A549 (cell line): ENCODE measurements at regions not wholly inside any gene's neighbourhood (a gene's known extent, or its start where the extent isn't known, plus 50 kb on each side); places are given as distances from the start of the nearest gene placed in this dataset.

Source experiments
- ATAC-seq, 2 experiments: fragments of 200-7000 bp in 1 of 2; fragments of >200 bp in 1 of 2; cut with Nextera tagmentation in 1 of 2; cut with Tn5 transposase in 1 of 2; 3 replicates each; pipeline versions ENCODE4 v1.8.0 to v1.9.1; 2018 to 2020; ENCODE audit warnings: mild to moderate bottlenecking in 1 of 2, moderate library complexity in 1 of 2
- CTCF ChIA-PET: fragments of 300-600 bp; sonication (Branson Sonifier 250); formaldehyde crosslinking; extraction: SDS; loops from one replicate; lab custom pipeline; 2021; ENCODE audit warnings: antibody characterized with exemption, inconsistent platforms; lab: Yijun Ruan, JAX
- POLR2A ChIA-PET: fragments of 350-600 bp; formaldehyde crosslinking; extraction: SDS; loops from one replicate; lab custom pipeline; 2021; ENCODE audit warnings: antibody characterized with exemption, inconsistent platforms; lab: Yijun Ruan, JAX
- DNase-seq, 2 experiments: peaks; one replicate each; pipeline versions ENCODE4 v3.0.0 to v3.0.0-alpha.2; 2011 to 2016; ENCODE audit warnings: low read depth in 1 of 2, low spot score in 1 of 2
- FAIRE-seq: peaks from 2 replicates; lab custom pipeline; 2011; peaks lifted over from hg19 to GRCh38; lab: Jason Lieb, UNC
- H3K27ac ChIP-seq, 2 experiments: fragments of >200 bp; sonication (Bioruptor Twin); formaldehyde crosslinking; 3 replicates each; pipeline ENCODE4 v1.5.1; 2016 to 2017
- H3K4me1 ChIP-seq: fragments of >200 bp; sonication (Bioruptor Twin); formaldehyde crosslinking; 3 replicates; pipeline ENCODE4 v1.6.1; 2016
- H3K4me2 ChIP-seq: fragments of >200 bp; sonication (Bioruptor Twin); formaldehyde crosslinking; 3 replicates; pipeline ENCODE4 v1.6.1; 2016
- H3K4me3 ChIP-seq: fragments of >200 bp; sonication (Bioruptor Twin); formaldehyde crosslinking; 3 replicates; pipeline ENCODE4 v1.5.1; 2016
- H3K9me3 ChIP-seq: fragments of >200 bp; sonication (Bioruptor Twin); formaldehyde crosslinking; 3 replicates; pipeline ENCODE4 v1.6.1; 2016
- CBX2 ChIP-seq: fragments of 200-600 bp; sonication (generic); IDR thresholded peaks from 2 replicates; pipeline ENCODE4 v1.6.1; 2016; ENCODE audit warnings: low read depth, mild to moderate bottlenecking, borderline replicate concordance
- CHD4 ChIP-seq: fragments of 200-600 bp; sonication (generic); IDR thresholded peaks from 2 replicates; pipeline ENCODE4 v1.6.1; 2016; ENCODE audit warnings: antibody characterized with exemption, mild to moderate bottlenecking, borderline replicate concordance
- HDAC2 ChIP-seq: fragments of 200-600 bp; sonication (generic); IDR thresholded peaks from 2 replicates; pipeline ENCODE4 v1.6.1; 2016
- HEYL ChIP-seq: fragments of 250-450 bp; sonication (Bioruptor Pico); IDR thresholded peaks from 2 replicates; pipeline ENCODE4 v1.8.0; 2021; ENCODE audit warnings: mild to moderate bottlenecking, moderate library complexity
- HOXA7 ChIP-seq: fragments of 250-450 bp; sonication (Bioruptor Pico); IDR thresholded peaks from 2 replicates; pipeline ENCODE4 v1.5.0; 2020; ENCODE audit warnings: mild to moderate bottlenecking, moderate library complexity
- HOXB5 ChIP-seq: fragments of 250-450 bp; sonication (Bioruptor Pico); IDR thresholded peaks from 2 replicates; pipeline ENCODE4 v1.5.0; 2020; ENCODE audit warnings: mild to moderate bottlenecking, moderate library complexity
- JUN ChIP-seq, 2 experiments: fragments of >200 bp; sonication (Bioruptor Twin); formaldehyde crosslinking; IDR thresholded peaks; 2 replicates in 1 of 2; 3 replicates in 1 of 2; pipeline ENCODE4 v1.6.1; 2016 to 2017
- KDM1A ChIP-seq: fragments of 200-600 bp; sonication (generic); IDR thresholded peaks from 2 replicates; pipeline ENCODE4 v1.6.1; 2016; ENCODE audit warnings: low read depth, mild to moderate bottlenecking
- MAFK ChIP-seq: fragments of 450-650 bp; IDR thresholded peaks from 2 replicates; pipeline ENCODE4 v1.6.1; 2014; ENCODE audit not compliant: partially characterized antibody
- MAZ ChIP-seq: fragments of 150-350 bp; IDR thresholded peaks from 2 replicates; pipeline ENCODE4 v1.6.1; 2014; ENCODE audit warnings: antibody characterized with exemption, low read depth, low read length, borderline replicate concordance
- NFE2L2 ChIP-seq: fragments of 150-350 bp; conservative IDR thresholded peaks from 2 replicates; pipeline ENCODE4 v1.6.1; 2014; ENCODE audit warnings: low read length
- NR3C1 ChIP-seq: fragments of >200 bp; sonication (Bioruptor Twin); formaldehyde crosslinking; IDR thresholded peaks from 3 replicates; pipeline ENCODE4 v1.6.1; 2017
- PHF8 ChIP-seq: fragments of 200-600 bp; sonication (generic); IDR thresholded peaks from 2 replicates; pipeline ENCODE4 v1.6.1; 2016; ENCODE audit warnings: low read depth, mild to moderate bottlenecking, antibody characterized with exemption, moderate library complexity, borderline replicate concordance
- RARB ChIP-seq: fragments of 250-450 bp; sonication (Bioruptor Pico); IDR thresholded peaks from 2 replicates; pipeline ENCODE4 v1.8.0; 2021; ENCODE audit warnings: mild to moderate bottlenecking, moderate library complexity
- RFX5 ChIP-seq: fragments of 450-650 bp; IDR thresholded peaks from 2 replicates; pipeline ENCODE4 v1.7.1; 2014; ENCODE audit warnings: antibody characterized with exemption, mild to moderate bottlenecking, moderate library complexity
- ZC3H11A ChIP-seq: fragments of 450-650 bp; IDR thresholded peaks from 2 replicates; pipeline ENCODE4 v1.6.1; 2014; ENCODE audit warnings: antibody characterized with exemption, mild to moderate bottlenecking
- ZFP36 ChIP-seq: fragments of 450-650 bp; IDR thresholded peaks from 2 replicates; pipeline ENCODE4 v1.6.1; 2014; ENCODE audit warnings: borderline replicate concordance; ENCODE audit not compliant: partially characterized antibody
- ZSCAN20 ChIP-seq: fragments of 250-450 bp; sonication (Bioruptor Pico); IDR thresholded peaks from 2 replicates; pipeline ENCODE4 v1.8.0; 2022; ENCODE audit warnings: mild to moderate bottlenecking, moderate library complexity
- WGBS: methylation state at CpG from one replicate; pipeline ENCODE4 v1.1.6; 2017; ENCODE audit errors: missing lambda C conversion rate; 5-methylcytosine and 5-hydroxymethylcytosine counted together
- TF ChIP-seq, protein P1 (sequence below): fragments of 450-650 bp; IDR thresholded peaks from 2 replicates; pipeline ENCODE4 v1.6.1; 2014; ENCODE audit warnings: antibody characterized with exemption
- TF ChIP-seq, protein P2 (sequence below): IDR thresholded peaks from 2 replicates; pipeline ENCODE4 v1.6.1; 2012; ENCODE audit warnings: low read depth, borderline replicate concordance
- TF ChIP-seq, protein P3 (sequence below): IDR thresholded peaks from 2 replicates; pipeline ENCODE4 v1.6.1; 2012
- TF ChIP-seq, protein P4 (sequence below): fragments of >200 bp; sonication (Bioruptor Twin); formaldehyde crosslinking; IDR thresholded peaks from 3 replicates; pipeline ENCODE4 v1.6.1; 2016
- TF ChIP-seq, protein P5 (sequence below): fragments of 200-600 bp; sonication (generic); IDR thresholded peaks from 2 replicates; pipeline ENCODE4 v1.6.1; 2016; ENCODE audit warnings: antibody characterized with exemption, mild to moderate bottlenecking, moderate library complexity

DNA sequence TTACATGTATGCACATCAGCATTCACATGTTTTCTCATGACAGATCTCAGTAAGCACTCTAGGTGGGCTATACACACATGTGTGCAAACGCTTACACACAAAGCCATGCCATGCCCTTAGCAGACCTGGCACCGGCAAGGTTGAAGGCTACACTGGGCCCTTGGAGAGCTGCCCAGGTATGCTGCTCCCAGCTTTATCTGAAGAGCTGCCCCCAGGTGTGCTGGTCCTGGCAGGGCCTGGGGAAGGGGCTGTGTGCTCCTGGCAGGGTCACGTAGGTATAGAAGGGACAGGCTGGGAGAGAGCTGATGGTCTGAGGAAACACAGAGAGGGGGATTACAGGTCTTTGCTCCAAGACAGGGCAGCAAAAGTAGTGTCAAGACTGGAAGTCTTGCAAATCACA is 146.7 kb upstream of the VANGL1 start (continued):
- TF ChIP-seq HEYL (CRISPR knock-in tag) = no peak

DNA sequence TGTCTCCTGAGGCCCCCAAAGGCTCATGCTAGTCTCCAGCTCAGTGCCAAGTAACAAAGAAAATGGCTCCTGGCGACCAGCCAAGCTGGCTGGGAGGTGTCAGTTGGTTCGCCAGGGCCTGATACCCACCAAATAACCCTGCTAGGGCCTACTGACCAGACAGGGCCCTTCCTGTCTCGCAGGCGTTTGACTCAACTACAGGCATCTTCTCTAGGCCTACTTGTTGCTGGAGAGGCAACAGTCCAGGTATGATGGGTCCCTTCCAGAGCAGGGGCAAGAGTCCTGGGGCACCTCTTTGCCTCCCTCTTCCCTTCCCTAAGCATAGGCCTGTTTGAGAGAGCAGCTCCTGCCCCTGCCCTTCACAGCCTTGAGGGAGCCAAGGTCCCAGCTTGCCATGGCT is 147.9 kb upstream of the VANGL1 start:
- no peak overlapping the region for H3K27ac ChIP-seq
- no peaks in the 10 kb centered on the region for H3K9me3 ChIP-seq
- CTCF ChIA-PET = interaction anchor here (0.6 to 1.9 kb wide), 4 partner anchors 12 to 102 kb away, joined by 3 to 6 read pairs (median 4); no protein-coding TSS in a partner anchor
- FAIRE-seq (no peak), ATAC-seq (no peak), DNase-seq (no peak)
- 100% methylated on average over 2 of the region's 4 CpGs for WGBS
- POLR2A ChIA-PET = no interaction called here
- peaks cover 22% of the 10 kb centered on the region for H3K4me1 ChIP-seq
- H3K4me2 ChIP-seq = no peak overlapping the region
- no peak overlapping the region for H3K4me3 ChIP-seq
- TF ChIP-seq, protein P1, sequence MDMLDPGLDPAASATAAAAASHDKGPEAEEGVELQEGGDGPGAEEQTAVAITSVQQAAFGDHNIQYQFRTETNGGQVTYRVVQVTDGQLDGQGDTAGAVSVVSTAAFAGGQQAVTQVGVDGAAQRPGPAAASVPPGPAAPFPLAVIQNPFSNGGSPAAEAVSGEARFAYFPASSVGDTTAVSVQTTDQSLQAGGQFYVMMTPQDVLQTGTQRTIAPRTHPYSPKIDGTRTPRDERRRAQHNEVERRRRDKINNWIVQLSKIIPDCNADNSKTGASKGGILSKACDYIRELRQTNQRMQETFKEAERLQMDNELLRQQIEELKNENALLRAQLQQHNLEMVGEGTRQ = no peak
- TF ChIP-seq PHF8 (no peak), NFE2L2 (no peak), ZFP36 (no peak), HOXA7 (CRISPR knock-in tag) (no peak), HOXB5 (CRISPR knock-in tag) (no peak), HEYL (CRISPR knock-in tag) (no peak), HDAC2 (no peak), RARB (no peak), CBX2 (no peak), MAFK (no peak), JUN (IDR thresholded peaks at IDR 0.05) (no peak), CHD4 (no peak), ZSCAN20 (CRISPR knock-in tag) (no peak), KDM1A (no peak), NR3C1 (no peak)
- TF ChIP-seq, protein P2, sequence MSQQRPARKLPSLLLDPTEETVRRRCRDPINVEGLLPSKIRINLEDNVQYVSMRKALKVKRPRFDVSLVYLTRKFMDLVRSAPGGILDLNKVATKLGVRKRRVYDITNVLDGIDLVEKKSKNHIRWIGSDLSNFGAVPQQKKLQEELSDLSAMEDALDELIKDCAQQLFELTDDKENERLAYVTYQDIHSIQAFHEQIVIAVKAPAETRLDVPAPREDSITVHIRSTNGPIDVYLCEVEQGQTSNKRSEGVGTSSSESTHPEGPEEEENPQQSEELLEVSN = no peak
- TF ChIP-seq, protein P3, sequence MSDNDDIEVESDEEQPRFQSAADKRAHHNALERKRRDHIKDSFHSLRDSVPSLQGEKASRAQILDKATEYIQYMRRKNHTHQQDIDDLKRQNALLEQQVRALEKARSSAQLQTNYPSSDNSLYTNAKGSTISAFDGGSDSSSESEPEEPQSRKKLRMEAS = no peak
- TF ChIP-seq, protein P4, sequence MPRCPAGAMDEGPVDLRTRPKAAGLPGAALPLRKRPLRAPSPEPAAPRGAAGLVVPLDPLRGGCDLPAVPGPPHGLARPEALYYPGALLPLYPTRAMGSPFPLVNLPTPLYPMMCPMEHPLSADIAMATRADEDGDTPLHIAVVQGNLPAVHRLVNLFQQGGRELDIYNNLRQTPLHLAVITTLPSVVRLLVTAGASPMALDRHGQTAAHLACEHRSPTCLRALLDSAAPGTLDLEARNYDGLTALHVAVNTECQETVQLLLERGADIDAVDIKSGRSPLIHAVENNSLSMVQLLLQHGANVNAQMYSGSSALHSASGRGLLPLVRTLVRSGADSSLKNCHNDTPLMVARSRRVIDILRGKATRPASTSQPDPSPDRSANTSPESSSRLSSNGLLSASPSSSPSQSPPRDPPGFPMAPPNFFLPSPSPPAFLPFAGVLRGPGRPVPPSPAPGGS = no peak
- TF ChIP-seq, protein P5, sequence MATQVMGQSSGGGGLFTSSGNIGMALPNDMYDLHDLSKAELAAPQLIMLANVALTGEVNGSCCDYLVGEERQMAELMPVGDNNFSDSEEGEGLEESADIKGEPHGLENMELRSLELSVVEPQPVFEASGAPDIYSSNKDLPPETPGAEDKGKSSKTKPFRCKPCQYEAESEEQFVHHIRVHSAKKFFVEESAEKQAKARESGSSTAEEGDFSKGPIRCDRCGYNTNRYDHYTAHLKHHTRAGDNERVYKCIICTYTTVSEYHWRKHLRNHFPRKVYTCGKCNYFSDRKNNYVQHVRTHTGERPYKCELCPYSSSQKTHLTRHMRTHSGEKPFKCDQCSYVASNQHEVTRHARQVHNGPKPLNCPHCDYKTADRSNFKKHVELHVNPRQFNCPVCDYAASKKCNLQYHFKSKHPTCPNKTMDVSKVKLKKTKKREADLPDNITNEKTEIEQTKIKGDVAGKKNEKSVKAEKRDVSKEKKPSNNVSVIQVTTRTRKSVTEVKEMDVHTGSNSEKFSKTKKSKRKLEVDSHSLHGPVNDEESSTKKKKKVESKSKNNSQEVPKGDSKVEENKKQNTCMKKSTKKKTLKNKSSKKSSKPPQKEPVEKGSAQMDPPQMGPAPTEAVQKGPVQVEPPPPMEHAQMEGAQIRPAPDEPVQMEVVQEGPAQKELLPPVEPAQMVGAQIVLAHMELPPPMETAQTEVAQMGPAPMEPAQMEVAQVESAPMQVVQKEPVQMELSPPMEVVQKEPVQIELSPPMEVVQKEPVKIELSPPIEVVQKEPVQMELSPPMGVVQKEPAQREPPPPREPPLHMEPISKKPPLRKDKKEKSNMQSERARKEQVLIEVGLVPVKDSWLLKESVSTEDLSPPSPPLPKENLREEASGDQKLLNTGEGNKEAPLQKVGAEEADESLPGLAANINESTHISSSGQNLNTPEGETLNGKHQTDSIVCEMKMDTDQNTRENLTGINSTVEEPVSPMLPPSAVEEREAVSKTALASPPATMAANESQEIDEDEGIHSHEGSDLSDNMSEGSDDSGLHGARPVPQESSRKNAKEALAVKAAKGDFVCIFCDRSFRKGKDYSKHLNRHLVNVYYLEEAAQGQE = no peak

DNA sequence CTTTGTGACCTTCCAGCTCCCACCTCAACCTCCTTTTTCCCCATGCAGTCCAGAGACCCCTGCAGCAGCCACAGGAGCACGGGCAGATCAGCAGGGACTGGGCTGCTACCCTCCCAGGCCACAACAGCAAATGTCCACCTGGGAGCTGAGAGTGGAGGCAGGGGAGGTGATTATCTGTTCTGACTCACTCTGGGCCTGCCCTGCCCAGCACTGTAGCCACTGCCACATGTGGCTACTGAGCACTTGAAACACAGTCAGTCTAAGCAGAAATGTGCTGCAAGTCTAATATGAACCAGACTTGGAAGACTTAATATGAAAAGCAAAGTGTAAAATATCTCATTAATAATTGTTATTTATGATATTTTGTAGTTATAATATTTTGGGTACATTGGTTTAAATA is 148.9 kb upstream of the VANGL1 start:
- CTCF ChIA-PET = interaction anchor here (0.6 to 1.9 kb wide), 4 partner anchors 13 to 282 kb away, joined by 3 to 6 read pairs (median 4); no protein-coding TSS in a partner anchor
- no peak for FAIRE-seq
- DNase-seq = no peak

More for the DNA sequence above, 148.9 kb upstream of the VANGL1 start:
- 13% methylated on average over 1 of the region's 1 CpG for WGBS
- TF ChIP-seq ZC3H11A (no peak), MAZ (no peak), CHD4 (no peak), PHF8 (no peak), RFX5 (no peak)
- POLR2A ChIA-PET = no interaction called here
- Histone ChIP-seq H3K4me1 (peaks cover 22% of the 10 kb centered on the region), H3K9me3 (no peaks in the 10 kb centered on the region), H3K4me2 (no peak overlapping the region), H3K27ac (peak overlapping the region in 1 of 2 experiments; percentile 53; a peak in 2 of 6 replicates), H3K4me3 (no peak overlapping the region)
- ATAC-seq = no peak
